ENCODE measurements at regions not wholly inside any gene's neighbourhood (a gene's known extent, or its start where the extent isn't known, plus 50 kb on each side); places are given as distances from the start of the nearest gene placed in this dataset.

GRCh38 chr16:35906440-35906839 is 2447.0 kb downstream of the TP53TG3F start:
- no peaks in the 10 kb centered on the region for H3K4me1 ChIP-seq (ENCODE audit: control insufficient read depth in 1 of 2, insufficient read depth in 2 of 2, low read length in 2 of 2)
- no peak for ATAC-seq
- no peaks in the 10 kb centered on the region for H3K79me2 ChIP-seq (ENCODE audit: insufficient read depth, low read length)
- intact Hi-C loops (cut with micrococcal nuclease), result no loop called here
- RAD21 ChIA-PET (ENCODE audit: low non-redundant PET in 1 of 2, low total read pairs in 2 of 2, uncharacterized antibody in 2 of 2, unreplicated experiment in 2 of 2), result no interaction called here
- BruUV-seq (replicated peaks), result no TSS peak
- POLR2A ChIA-PET, result no interaction called here
- no peak overlapping the region for H3K4me2 ChIP-seq (ENCODE audit: low read length)
- H3K9me3 ChIP-seq (ENCODE audit: control insufficient read depth in 1 of 2, insufficient read depth in 1 of 2, low read depth in 1 of 2, low read length in 2 of 2), result no peaks in the 10 kb centered on the region
- no peaks in the 10 kb centered on the region for H4K20me1 ChIP-seq (ENCODE audit: insufficient read depth)
- H3K27ac ChIP-seq (ENCODE audit: low read depth, low read length), result no peak overlapping the region
- no peak for TF ChIP-seq POLR2AphosphoS5 (IDR thresholded peaks at IDR 0.05; ENCODE audit: low read depth, low read length)
- no peak overlapping the region for H3K9ac ChIP-seq (ENCODE audit: low read length)
- no peak overlapping the region for H3K4me3 ChIP-seq (replicated peaks in 1 of 2; ENCODE audit: low read depth in 1 of 2, low read length in 2 of 2)
- H3K36me3 ChIP-seq (ENCODE audit: control insufficient read depth in 1 of 2, insufficient read depth in 2 of 2, low read length in 2 of 2), result no peaks in the 10 kb centered on the region
- no peak for DNase-seq (ENCODE audit: low read depth, low spot score)
- no peaks in the 10 kb centered on the region for H3K27me3 ChIP-seq (ENCODE audit: insufficient read depth, low read length)
- H3K9me2 ChIP-seq (ENCODE audit: insufficient read depth), result no peaks in the 10 kb centered on the region
- CTCF ChIA-PET, result no interaction called here
- H2AFZ ChIP-seq (ENCODE audit: low read depth, low read length, poor library complexity, severe bottlenecking), result no peak overlapping the region

- no peaks in the 10 kb centered on the region for H3K27me3 ChIP-seq (ENCODE audit: insufficient read depth, low read length)
- ChIA-PET POLR2A (no interaction called here), CTCF (no interaction called here), RAD21 (ENCODE audit: low non-redundant PET in 1 of 2, low total read pairs in 2 of 2, uncharacterized antibody in 2 of 2, unreplicated experiment in 2 of 2) (no interaction called here)
- no peaks in the 10 kb centered on the region for H4K20me1 ChIP-seq (ENCODE audit: insufficient read depth)
- H3K9ac ChIP-seq (ENCODE audit: low read length), result no peak overlapping the region
- ATAC-seq (no peak), DNase-seq (ENCODE audit: low read depth, low spot score) (no peak)
- no peaks in the 10 kb centered on the region for H3K36me3 ChIP-seq (ENCODE audit: control insufficient read depth in 1 of 2, insufficient read depth in 2 of 2, low read length in 2 of 2)
- intact Hi-C loops (cut with micrococcal nuclease), result no loop called here
- H3K9me2 ChIP-seq (ENCODE audit: insufficient read depth), result no peaks in the 10 kb centered on the region
- no peaks in the 10 kb centered on the region for H3K79me2 ChIP-seq (ENCODE audit: insufficient read depth, low read length)
- no peaks in the 10 kb centered on the region for H3K4me1 ChIP-seq (ENCODE audit: control insufficient read depth in 1 of 2, insufficient read depth in 2 of 2, low read length in 2 of 2)
- no peak overlapping the region for H3K4me3 ChIP-seq (replicated peaks in 1 of 2; ENCODE audit: low read depth in 1 of 2, low read length in 2 of 2)
- no peak overlapping the region for H2AFZ ChIP-seq (ENCODE audit: low read depth, low read length, poor library complexity, severe bottlenecking)
- no peak overlapping the region for H3K27ac ChIP-seq (ENCODE audit: low read depth, low read length)
- H3K4me2 ChIP-seq (ENCODE audit: low read length), result no peak overlapping the region
- H3K9me3 ChIP-seq (ENCODE audit: control insufficient read depth in 1 of 2, insufficient read depth in 1 of 2, low read depth in 1 of 2, low read length in 2 of 2), result no peaks in the 10 kb centered on the region
- TF ChIP-seq CEBPB (IDR thresholded peaks at IDR 0.05; ENCODE audit: low read depth) (no peak), CTCF (IDR thresholded peaks at IDR 0.05 in 2 of 3, conservative IDR thresholded peaks at IDR 0.05 in 1 of 3; ENCODE audit: borderline replicate concordance in 1 of 3, insufficient read depth in 1 of 3, low read depth in 2 of 3, low read length in 2 of 3) (no peak), EGR1 (IDR thresholded peaks at IDR 0.05; ENCODE audit: low read depth) (no peak), ZBTB33 (IDR thresholded peaks at IDR 0.05; ENCODE audit: extremely low read depth, insufficient replicate concordance, low read length) (no peak), ZFX (IDR thresholded peaks at IDR 0.05) (no peak), POLR2AphosphoS5 (IDR thresholded peaks at IDR 0.05; ENCODE audit: low read depth, low read length) (no peak), FOSL1 (IDR thresholded peaks at IDR 0.05; ENCODE audit: low read depth) (no peak), YY1 (IDR thresholded peaks at IDR 0.05; ENCODE audit: extremely low read depth, insufficient replicate concordance, low read depth, low read length) (no peak), ELF1 (IDR thresholded peaks at IDR 0.05; ENCODE audit: borderline replicate concordance, low read depth) (no peak), EZH2phosphoT487 (IDR thresholded peaks at IDR 0.05; ENCODE audit: borderline replicate concordance) (no peak), MAX (IDR thresholded peaks at IDR 0.05) (no peak)
- BruUV-seq (replicated peaks), result no TSS peak
These were observed 2448.7 kb downstream of the TP53TG3F start for GRCh38 chr16:35908152-35908551.

Measured in HCT116 (cell line).